Spleen (tissue), 7 donors: ENCODE measurements at regions not wholly inside any gene's neighbourhood (a gene's known extent, or its start where the extent isn't known, plus 50 kb on each side); places are given as distances from the start of the nearest gene placed in this dataset.

Source experiments
- POLR2A ChIP-seq, 3 donors: fragments of 450-650 bp; IDR thresholded peaks; one replicate each; pipeline ENCODE4 v1.5.1; 2017; ENCODE audit warnings: antibody characterized with exemption in 3 of 3, mild to moderate bottlenecking in 1 of 3
- TF ChIP-seq, protein P1 (sequence below), 11 experiments: fragments of 200-600 bp in 7 of 11; fragments of 450-650 bp in 4 of 11; sonication (generic) in 4 of 11; IDR thresholded peaks in 8 of 11; conservative IDR thresholded peaks in 3 of 11; 1 replicate in 7 of 11; 2 replicates in 4 of 11; pipeline versions ENCODE4 v1.4.0 to v1.8.0; 2016 to 2021; ENCODE audit warnings: antibody characterized with exemption in 11 of 11, inconsistent platforms in 4 of 11, mild to moderate bottlenecking in 1 of 11
- donor health status: DM: no; HTN: no; CAD: no; lungs with moderate emphysema.
- donor health status: DM: no; HTN: no; CAD: no.
- donor health status: DM: no; HTN: no; CAD: no.

GRCh38 chr7:42332605-42333222 is 95.7 kb upstream of the GLI3 start:
- TF ChIP-seq, protein P1, sequence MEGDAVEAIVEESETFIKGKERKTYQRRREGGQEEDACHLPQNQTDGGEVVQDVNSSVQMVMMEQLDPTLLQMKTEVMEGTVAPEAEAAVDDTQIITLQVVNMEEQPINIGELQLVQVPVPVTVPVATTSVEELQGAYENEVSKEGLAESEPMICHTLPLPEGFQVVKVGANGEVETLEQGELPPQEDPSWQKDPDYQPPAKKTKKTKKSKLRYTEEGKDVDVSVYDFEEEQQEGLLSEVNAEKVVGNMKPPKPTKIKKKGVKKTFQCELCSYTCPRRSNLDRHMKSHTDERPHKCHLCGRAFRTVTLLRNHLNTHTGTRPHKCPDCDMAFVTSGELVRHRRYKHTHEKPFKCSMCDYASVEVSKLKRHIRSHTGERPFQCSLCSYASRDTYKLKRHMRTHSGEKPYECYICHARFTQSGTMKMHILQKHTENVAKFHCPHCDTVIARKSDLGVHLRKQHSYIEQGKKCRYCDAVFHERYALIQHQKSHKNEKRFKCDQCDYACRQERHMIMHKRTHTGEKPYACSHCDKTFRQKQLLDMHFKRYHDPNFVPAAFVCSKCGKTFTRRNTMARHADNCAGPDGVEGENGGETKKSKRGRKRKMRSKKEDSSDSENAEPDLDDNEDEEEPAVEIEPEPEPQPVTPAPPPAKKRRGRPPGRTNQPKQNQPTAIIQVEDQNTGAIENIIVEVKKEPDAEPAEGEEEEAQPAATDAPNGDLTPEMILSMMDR (IDR thresholded peaks at IDR 0.05 in 8 of 11, conservative IDR thresholded peaks at IDR 0.05 in 3 of 11): no peak
- no peak for TF ChIP-seq POLR2A (IDR thresholded peaks at IDR 0.05)
